ENCODE measurements at regions not wholly inside any gene's neighbourhood (a gene's known extent, or its start where the extent isn't known, plus 50 kb on each side); places are given as distances from the start of the nearest gene placed in this dataset.

DNA sequence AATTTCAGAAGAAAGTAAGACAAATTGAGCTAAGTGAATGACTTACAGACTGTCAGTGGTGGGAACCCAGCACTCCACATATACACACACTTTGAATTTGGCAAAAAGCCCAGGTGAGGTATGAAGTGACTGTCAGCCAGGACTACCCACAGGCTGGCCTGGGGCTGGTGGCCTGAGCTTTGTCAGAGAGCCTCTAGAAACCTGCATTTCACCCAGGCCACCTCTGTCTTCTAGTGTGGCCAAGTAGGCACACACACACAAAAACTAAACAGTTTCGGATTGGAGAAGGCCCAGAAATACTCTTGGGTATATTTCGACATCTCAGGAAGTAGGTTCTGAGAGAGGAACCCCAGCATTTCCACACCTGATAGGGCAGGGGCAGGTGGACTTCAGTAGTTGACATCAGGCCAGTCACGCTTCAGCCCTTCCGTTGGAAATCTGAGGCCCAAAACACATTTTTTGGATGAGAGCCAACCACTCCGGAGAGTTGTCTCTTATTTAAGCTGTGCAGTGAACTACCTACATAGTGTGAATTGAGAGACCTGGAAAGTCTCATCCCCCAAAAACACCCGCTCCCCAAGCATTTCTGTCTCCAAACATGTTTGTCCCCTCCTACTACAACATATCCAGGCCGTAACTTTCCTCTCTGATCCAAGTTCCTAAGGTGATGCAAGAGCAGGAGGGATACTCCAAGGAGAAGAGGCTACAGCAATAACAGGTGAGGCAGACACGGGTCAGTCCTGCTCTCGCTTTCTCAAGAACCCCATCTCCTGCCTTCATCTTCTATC, 167.2 kb upstream of the PROX1 start:
- H3K27ac Mint-ChIP-seq = no peak overlapping the region

DNA sequence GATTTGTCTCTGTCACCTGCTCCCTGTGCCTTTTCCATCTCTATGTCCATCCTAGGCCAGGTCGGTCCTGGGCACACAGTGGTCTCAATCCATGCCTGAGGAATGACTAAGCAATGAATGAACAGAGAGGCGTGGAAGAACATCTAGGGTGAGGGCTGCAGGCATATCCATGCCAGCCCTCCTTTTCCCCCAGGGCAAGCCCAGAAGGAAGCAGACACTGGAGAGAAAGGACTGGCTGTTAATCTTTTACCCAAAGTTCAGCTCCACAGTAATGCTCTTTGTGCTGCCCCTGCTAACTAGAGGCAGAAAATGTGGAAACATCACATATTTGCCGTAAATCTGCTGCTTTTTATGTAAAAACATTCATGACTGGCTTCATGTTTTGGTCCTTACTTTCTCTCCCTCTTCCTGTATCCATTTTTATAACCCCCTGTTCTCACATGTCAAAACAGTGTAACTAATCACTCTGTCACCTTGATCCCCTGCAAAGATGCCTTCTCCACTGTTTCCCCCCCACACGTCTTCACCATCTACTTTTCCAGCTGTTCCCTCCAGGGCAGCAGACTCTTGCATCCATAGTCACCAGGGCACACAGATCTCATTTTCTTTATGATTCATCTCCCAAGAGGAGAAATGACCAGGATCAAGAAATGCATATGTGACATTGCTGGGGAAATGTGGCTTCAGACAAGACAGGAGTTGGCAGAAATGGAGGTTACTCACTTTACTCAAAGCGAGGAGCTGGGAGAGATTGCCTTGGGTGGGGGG, 166.4 kb upstream of the PROX1 start:
- H3K4me1 Mint-ChIP-seq = no peaks in the 10 kb centered on the region
- no peak for DNase-seq
- no peaks in the 10 kb centered on the region for H3K36me3 Mint-ChIP-seq
- peaks cover 0 to 2% (median 0%) of the 10 kb centered on the region in 6 donors for H3K9me3 Mint-ChIP-seq
- no peak overlapping the region for H3K4me3 Mint-ChIP-seq
- H3K27ac Mint-ChIP-seq = no peak overlapping the region
- H3K27me3 Mint-ChIP-seq (ENCODE audit: low read depth in 3 of 3) = no peaks in the 10 kb centered on the region

More for the DNA sequence above, 167.2 kb upstream of the PROX1 start:
- no peak overlapping the region for H3K4me3 Mint-ChIP-seq
- H3K4me1 Mint-ChIP-seq = no peaks in the 10 kb centered on the region
- DNase-seq = no peak
- no peaks in the 10 kb centered on the region for H3K27me3 Mint-ChIP-seq (ENCODE audit: low read depth in 3 of 3)
- peaks cover 0 to 6% (median 0%) of the 10 kb centered on the region in 6 donors for H3K9me3 Mint-ChIP-seq
- no peaks in the 10 kb centered on the region for H3K36me3 Mint-ChIP-seq

- DNase-seq = no peak
- H3K27me3 Mint-ChIP-seq (ENCODE audit: low read depth in 3 of 3) = no peaks in the 10 kb centered on the region
- H3K36me3 Mint-ChIP-seq = no peaks in the 10 kb centered on the region
- peaks cover 0 to 2% (median 0%) of the 10 kb centered on the region in 6 donors for H3K9me3 Mint-ChIP-seq
- no peaks in the 10 kb centered on the region for H3K4me1 Mint-ChIP-seq
- no peak overlapping the region for H3K27ac Mint-ChIP-seq
- no peak overlapping the region for H3K4me3 Mint-ChIP-seq
Observed at GRCh38 chr1:213821943-213822334, 165.8 kb upstream of the PROX1 start.

DNA sequence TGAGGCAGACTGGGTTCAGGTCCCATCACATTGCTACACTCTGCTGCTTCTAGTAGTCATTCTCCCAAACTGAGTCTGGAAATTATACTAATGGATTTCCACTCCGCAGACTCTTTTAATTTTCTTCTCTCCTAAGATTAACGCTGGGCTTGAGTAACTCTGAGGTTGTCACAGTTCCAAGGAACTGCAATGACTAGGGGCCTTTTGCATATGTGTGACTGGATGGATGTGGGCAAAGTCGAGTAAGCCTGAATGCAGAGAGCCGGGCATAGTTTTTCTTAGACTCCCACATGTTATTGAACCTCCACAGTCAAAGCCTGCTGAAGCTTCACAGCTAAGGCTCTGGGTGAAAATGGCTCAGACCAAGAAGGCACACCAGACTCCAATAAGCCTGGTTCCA, 160.9 kb upstream of the PROX1 start:
- Mint-ChIP-seq H3K27me3 (ENCODE audit: low read depth in 3 of 3) (peaks cover 0 to 2% (median 0%) of the 10 kb centered on the region in 3 donors), H3K27ac (no peak overlapping the region), H3K4me1 (no peaks in the 10 kb centered on the region), H3K36me3 (no peaks in the 10 kb centered on the region), H3K9me3 (peaks cover 0 to 2% (median 0%) of the 10 kb centered on the region in 6 donors), H3K4me3 (no peak overlapping the region)
- DNase-seq = no peak

- Mint-ChIP-seq H3K36me3 (no peaks in the 10 kb centered on the region), H3K9me3 (peaks cover 0 to 2% (median 0%) of the 10 kb centered on the region in 6 donors), H3K27ac (no peak overlapping the region), H3K4me1 (no peaks in the 10 kb centered on the region), H3K27me3 (ENCODE audit: low read depth in 3 of 3) (peaks cover 0 to 3% (median 2%) of the 10 kb centered on the region in 3 donors), H3K4me3 (no peak overlapping the region)
- DNase-seq = no peak
Observed at GRCh38 chr1:213828867-213829266, 158.9 kb upstream of the PROX1 start.

- no peak for DNase-seq
- no peaks in the 10 kb centered on the region for H3K4me1 Mint-ChIP-seq
- no peak overlapping the region for H3K27ac Mint-ChIP-seq
- H3K4me3 Mint-ChIP-seq = no peak overlapping the region
- H3K36me3 Mint-ChIP-seq = no peaks in the 10 kb centered on the region
- peaks cover 0 to 2% (median 0%) of the 10 kb centered on the region in 6 donors for H3K9me3 Mint-ChIP-seq
- H3K27me3 Mint-ChIP-seq (ENCODE audit: low read depth in 3 of 3) = peaks cover 0 to 5% (median 2%) of the 10 kb centered on the region in 3 donors
Observed at GRCh38 chr1:213829780-213830179, 158.0 kb upstream of the PROX1 start.

GRCh38 chr1:213830371-213830770, 157.4 kb upstream of the PROX1 start:
- no peaks in the 10 kb centered on the region for H3K36me3 Mint-ChIP-seq

DNA sequence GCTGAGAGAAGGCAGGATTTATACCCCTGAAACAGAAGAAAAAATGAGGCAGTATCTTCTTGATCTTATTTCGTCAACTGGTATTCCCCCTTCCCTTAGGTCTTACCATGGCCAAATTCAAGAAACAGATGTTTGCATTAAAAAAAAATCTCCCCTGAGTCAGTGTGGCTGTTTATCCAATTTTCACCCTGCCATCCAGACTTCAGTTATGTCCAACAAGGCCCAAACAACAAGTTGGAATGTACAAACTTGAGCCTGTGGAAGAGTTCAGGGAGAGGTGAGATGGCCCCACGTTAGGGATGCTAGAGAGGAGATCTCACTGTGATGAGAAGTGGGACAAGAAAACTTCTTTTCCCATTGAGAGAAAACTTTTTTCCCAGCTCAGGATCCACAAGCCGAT, 147.2 kb upstream of the PROX1 start:
- no peak overlapping the region for H3K4me3 Mint-ChIP-seq
- H3K36me3 Mint-ChIP-seq = no peaks in the 10 kb centered on the region
- H3K4me1 Mint-ChIP-seq = no peaks in the 10 kb centered on the region
- H3K27ac Mint-ChIP-seq = no peak overlapping the region
- H3K9me3 Mint-ChIP-seq = peaks cover 0 to 9% (median 2%) of the 10 kb centered on the region in 6 donors
- DNase-seq = no peak
- H3K27me3 Mint-ChIP-seq (ENCODE audit: low read depth in 3 of 3) = peaks cover 1 to 7% (median 2%) of the 10 kb centered on the region in 3 donors

More at GRCh38 chr1:213830371-213830770, 157.4 kb upstream of the PROX1 start:
- H3K4me3 Mint-ChIP-seq = no peak overlapping the region
- DNase-seq = no peak
- peaks cover 0 to 2% (median 0%) of the 10 kb centered on the region in 6 donors for H3K9me3 Mint-ChIP-seq
- H3K27me3 Mint-ChIP-seq (ENCODE audit: low read depth in 3 of 3) = peaks cover 0 to 5% (median 2%) of the 10 kb centered on the region in 3 donors
- H3K27ac Mint-ChIP-seq = no peak overlapping the region
- H3K4me1 Mint-ChIP-seq = no peaks in the 10 kb centered on the region

- Mint-ChIP-seq H3K4me1 (peaks cover 0 to 7% of the 10 kb centered on the region in 2 donors), H3K9me3 (peaks cover 0 to 9% (median 2%) of the 10 kb centered on the region in 6 donors), H3K27ac (no peak overlapping the region), H3K36me3 (no peaks in the 10 kb centered on the region), H3K27me3 (ENCODE audit: low read depth in 3 of 3) (peaks cover 1 to 2% (median 2%) of the 10 kb centered on the region in 3 donors), H3K4me3 (no peak overlapping the region)
- DNase-seq = no peak
Observed at GRCh38 chr1:213844632-213845031, 143.1 kb upstream of the PROX1 start.

GRCh38 chr1:213852107-213852506, 135.7 kb upstream of the PROX1 start:
- no peaks in the 10 kb centered on the region for H3K36me3 Mint-ChIP-seq
- H3K27ac Mint-ChIP-seq = no peak overlapping the region
- H3K9me3 Mint-ChIP-seq = no peaks in the 10 kb centered on the region
- peak in 2 of 3 donors; percentile 7 to 10 for DNase-seq
- H3K4me1 Mint-ChIP-seq = peaks cover 0 to 7% of the 10 kb centered on the region in 2 donors
- H3K4me3 Mint-ChIP-seq = no peak overlapping the region
- H3K27me3 Mint-ChIP-seq (ENCODE audit: low read depth in 3 of 3) = no peaks in the 10 kb centered on the region

DNA sequence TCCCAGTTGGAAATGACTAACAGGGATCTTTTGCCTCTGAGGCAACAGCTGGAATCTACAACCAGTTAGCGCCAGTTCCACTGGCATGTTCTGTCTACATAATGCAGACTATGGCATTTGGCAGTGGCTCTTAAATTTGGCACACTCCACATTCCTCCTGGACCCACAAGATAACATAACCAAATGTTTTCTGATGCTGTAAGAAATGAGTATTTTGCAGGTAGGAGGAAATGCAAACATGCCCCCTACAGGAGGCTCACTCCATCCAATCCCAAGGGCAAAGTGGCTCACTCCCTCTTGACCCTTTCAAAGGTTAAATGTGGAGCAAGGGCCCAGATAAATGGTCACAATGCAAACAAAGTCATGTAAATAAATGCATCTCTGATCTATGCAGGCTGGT, 129.2 kb upstream of the PROX1 start:
- H3K4me1 Mint-ChIP-seq = no peaks in the 10 kb centered on the region
- no peak overlapping the region for H3K27ac Mint-ChIP-seq
- no peaks in the 10 kb centered on the region for H3K9me3 Mint-ChIP-seq
- H3K4me3 Mint-ChIP-seq = no peak overlapping the region
- DNase-seq = no peak
- H3K27me3 Mint-ChIP-seq (ENCODE audit: low read depth in 3 of 3) = peaks cover 0 to 3% (median 0%) of the 10 kb centered on the region in 3 donors
- no peaks in the 10 kb centered on the region for H3K36me3 Mint-ChIP-seq

DNA sequence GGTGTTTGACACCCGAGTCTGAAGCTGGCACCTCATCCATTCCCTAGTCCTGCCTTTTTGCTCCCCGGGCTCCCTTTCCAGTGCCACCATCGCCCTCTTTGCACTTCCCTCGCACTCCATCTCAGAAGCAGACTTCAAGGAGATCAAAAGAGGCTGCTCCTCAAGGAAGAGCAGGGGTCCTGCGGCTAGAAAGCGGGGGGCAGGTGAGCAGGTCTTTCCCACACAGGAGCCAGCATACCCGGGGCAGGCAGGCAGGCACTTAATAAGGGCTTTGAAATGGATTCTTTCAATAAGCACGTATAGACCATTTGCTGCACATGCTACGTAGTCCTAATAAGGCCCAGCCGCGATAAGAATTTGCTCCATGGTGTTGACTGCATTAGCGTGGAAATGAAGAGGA, 125.9 kb upstream of the PROX1 start:
- Mint-ChIP-seq H3K9me3 (no peaks in the 10 kb centered on the region), H3K4me3 (no peak overlapping the region), H3K36me3 (no peaks in the 10 kb centered on the region), H3K27me3 (ENCODE audit: low read depth in 3 of 3) (peaks cover 0 to 3% (median 2%) of the 10 kb centered on the region in 3 donors), H3K4me1 (no peaks in the 10 kb centered on the region), H3K27ac (no peak overlapping the region)
- no peak for DNase-seq

GRCh38 chr1:213864091-213864490, 123.7 kb upstream of the PROX1 start:
- Mint-ChIP-seq H3K9me3 (no peaks in the 10 kb centered on the region), H3K36me3 (no peaks in the 10 kb centered on the region), H3K4me1 (no peaks in the 10 kb centered on the region), H3K4me3 (no peak overlapping the region), H3K27me3 (ENCODE audit: low read depth in 3 of 3) (peaks cover 0 to 3% (median 2%) of the 10 kb centered on the region in 3 donors), H3K27ac (no peak overlapping the region)
- no peak for DNase-seq

DNA sequence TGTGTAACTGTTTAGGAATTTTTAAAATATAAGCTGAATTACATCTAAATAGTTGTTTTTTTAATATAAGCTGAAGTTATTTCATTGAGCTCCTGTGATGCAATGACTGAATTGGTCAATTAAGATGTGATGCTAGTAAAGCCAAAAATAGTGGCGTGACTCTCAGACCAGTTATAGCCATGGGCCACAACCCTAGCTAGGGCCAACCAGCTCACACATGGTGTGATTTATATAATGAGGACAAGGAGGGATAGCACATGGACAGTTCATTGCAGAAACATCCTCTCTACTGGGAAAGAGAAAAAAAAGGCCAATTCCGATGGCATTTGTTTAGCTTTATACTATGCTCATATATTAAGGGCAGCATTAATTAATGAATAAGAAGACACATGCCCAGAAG, 119.3 kb upstream of the PROX1 start:
- Mint-ChIP-seq H3K9me3 (peaks cover 0 to 3% (median 0%) of the 10 kb centered on the region in 6 donors), H3K4me1 (peaks cover 0 to 12% of the 10 kb centered on the region in 2 donors), H3K27ac (no peak overlapping the region), H3K4me3 (no peak overlapping the region), H3K27me3 (ENCODE audit: low read depth in 3 of 3) (peaks cover 0 to 10% (median 2%) of the 10 kb centered on the region in 3 donors), H3K36me3 (no peaks in the 10 kb centered on the region)
- no peak for DNase-seq
